GM12878 (cell line): ENCODE measurements at regions not wholly inside any gene's neighbourhood (a gene's known extent, or its start where the extent isn't known, plus 50 kb on each side); places are given as distances from the start of the nearest gene placed in this dataset.

Source experiments
- ATAC-seq: fragments of 200-7000 bp; cut with Tn5 transposase; 3 replicates; pipeline ENCODE4 v1.9.1; 2020; ENCODE audit warnings: mild to moderate bottlenecking, moderate library complexity
- BruUV-seq: library from RNA; stranded (reverse); fragments of 400-500 nt; replicated peaks from 2 replicates; lab custom pipeline; 2021; lab: Mats Ljungman, UMichigan
- CTCF ChIA-PET: fragments of 300-600 bp; sonication (Branson Sonifier 250); formaldehyde crosslinking; extraction: SDS; loops from one replicate; lab custom pipeline; 2021; ENCODE audit warnings: inconsistent platforms; lab: Yijun Ruan, JAX
- POLR2A ChIA-PET: fragments of 350-600 bp; formaldehyde crosslinking; extraction: SDS; loops from one replicate; lab custom pipeline; 2021; ENCODE audit warnings: inconsistent platforms; lab: Charles Lee
- RAD21 ChIA-PET: fragments of 300-600 bp; sonication (Branson Sonifier 250); formaldehyde crosslinking; loops from one replicate; lab custom pipeline; 2023; ENCODE audit warnings: antibody characterized with exemption; ENCODE audit not compliant: unreplicated experiment; lab: Charles Lee
- SMC1A ChIA-PET: fragments of 300-600 bp; sonication (Branson Sonifier 250); formaldehyde crosslinking; loops from one replicate; lab custom pipeline; 2023; ENCODE audit not compliant: unreplicated experiment, uncharacterized antibody; lab: Charles Lee
- DNase-seq: peaks from one replicate; pipeline ENCODE4 v3.0.0-alpha.2; 2011; ENCODE audit warnings: low read depth, low spot score
- FAIRE-seq: peaks from 3 replicates; lab custom pipeline; 2011; peaks lifted over from hg19 to GRCh38; lab: Jason Lieb, UNC
- H2AFZ ChIP-seq: 2 replicates; pipeline ENCODE4 v1.6.0; 2011; ENCODE audit warnings: low read depth, low read length, control low read depth; ENCODE audit not compliant: control insufficient read depth
- H3K27ac ChIP-seq: 2 replicates; pipeline ENCODE4 v1.5.1; 2011; ENCODE audit warnings: control low read depth; ENCODE audit not compliant: control insufficient read depth, insufficient read depth
- H3K27me3 ChIP-seq, 2 experiments: replicated peaks in 1 of 2; 2 replicates each; pipeline versions ENCODE4 v1.6.0 to v1.6.1; 2011; ENCODE audit warnings: low read length in 1 of 2; ENCODE audit not compliant: control insufficient read depth in 2 of 2, insufficient read depth in 2 of 2
- H3K36me3 ChIP-seq, 2 experiments: 2 replicates each; pipeline ENCODE4 v1.5.1; 2011; ENCODE audit warnings: low read length in 1 of 2; ENCODE audit not compliant: control insufficient read depth in 2 of 2, insufficient read depth in 2 of 2
- H3K4me1 ChIP-seq: 2 replicates; pipeline ENCODE4 v1.6.1; 2011; ENCODE audit warnings: mild to moderate bottlenecking, low read length, moderate library complexity, mixed read lengths; ENCODE audit not compliant: control insufficient read depth, insufficient read depth
- H3K4me2 ChIP-seq: 2 replicates; pipeline ENCODE4 v1.6.0; 2011; ENCODE audit warnings: control low read depth; ENCODE audit not compliant: control insufficient read depth, insufficient read depth
- H3K4me3 ChIP-seq: fragments of 200-600 bp; sonication (generic); 2 replicates; pipeline ENCODE4 v1.5.1; 2016
- H3K79me2 ChIP-seq: 2 replicates; pipeline ENCODE4 v1.6.0; 2011; ENCODE audit warnings: low read length; ENCODE audit not compliant: control insufficient read depth, insufficient read depth
- H3K9ac ChIP-seq: 2 replicates; pipeline ENCODE4 v1.8.0; 2011; ENCODE audit warnings: low read length, control low read depth, mixed read lengths; ENCODE audit not compliant: control insufficient read depth, insufficient read depth
- H3K9me3 ChIP-seq: replicated peaks from 3 replicates; pipeline ENCODE4 v1.5.1; 2011; ENCODE audit warnings: mild to moderate bottlenecking, low read length; ENCODE audit not compliant: control insufficient read depth, insufficient read depth
- H4K20me1 ChIP-seq: 2 replicates; pipeline ENCODE4 v1.6.0; 2011; ENCODE audit not compliant: control insufficient read depth, insufficient read depth
- ATF7 ChIP-seq: fragments of 450-650 bp; IDR thresholded peaks from 2 replicates; pipeline ENCODE4 v1.6.1; 2016; ENCODE audit warnings: low read depth, mild to moderate bottlenecking
- E2F4 ChIP-seq: IDR thresholded peaks from 2 replicates; pipeline ENCODE4 v1.6.1; 2012; ENCODE audit warnings: low read depth, low read length, improper control_type of control experiment
- IRF3 ChIP-seq: fragments of 450-650 bp; IDR thresholded peaks from 2 replicates; pipeline ENCODE4 v1.6.1; 2014; ENCODE audit warnings: mild to moderate bottlenecking
- PAX5 ChIP-seq: IDR thresholded peaks from 2 replicates; pipeline ENCODE4 v1.6.1; 2011; ENCODE audit warnings: low read depth, low read length, borderline replicate concordance
- RCOR1 ChIP-seq: conservative IDR thresholded peaks from 2 replicates; pipeline ENCODE4 v1.6.1; 2012; ENCODE audit warnings: low read depth, low read length, improper control_type of control experiment
- USF1 ChIP-seq: IDR thresholded peaks from 2 replicates; pipeline ENCODE4 v1.6.1; 2011; ENCODE audit warnings: borderline replicate concordance, low read depth, mild to moderate bottlenecking, moderate library complexity, mixed read lengths, low read length; ENCODE audit not compliant: insufficient read depth; ENCODE audit errors: extremely low read length
- YBX1 ChIP-seq: fragments of 450-650 bp; IDR thresholded peaks from 2 replicates; pipeline ENCODE4 v1.6.1; 2016; ENCODE audit warnings: antibody characterized with exemption
- YY1 ChIP-seq: IDR thresholded peaks from 2 replicates; pipeline ENCODE4 v1.6.1; 2011; ENCODE audit warnings: low read depth, mild to moderate bottlenecking, low read length
- ZBTB11 ChIP-seq: fragments of 450-650 bp; formaldehyde crosslinking; IDR thresholded peaks from 2 replicates; pipeline ENCODE4 v1.5.0; 2022; ENCODE audit warnings: mild to moderate bottlenecking, missing genetic modification characterization
- WGBS: methylation state at CpG from one replicate; pipeline ENCODE4 v1.1.6; 2016; ENCODE audit warnings: low lambda C conversion rate; ENCODE audit not compliant: insufficient replicate concordance, insufficient coverage; ENCODE audit errors: missing lambda C conversion rate; 5-methylcytosine and 5-hydroxymethylcytosine counted together
- in situ Hi-C: fragments of 300-500 bp; cut with MboI; formaldehyde crosslinking; loops from 9 replicates; pipeline ENCODE4 v1.14.3; 2018; ENCODE audit warnings: mixed read lengths
- intact Hi-C: fragments of 100-400 bp; cut with micrococcal nuclease; formaldehyde crosslinking; loops from one replicate; pipeline ENCODE4 v1.14.2; 2022; ENCODE audit not compliant: unreplicated experiment

- no peak for TF ChIP-seq IRF3
These were observed 528.2 kb upstream of the NRP1 start (continued) for GRCh38 chr10:33862536-33863105.

GRCh38 chr10:33861833-33862232 is 527.4 kb upstream of the NRP1 start:
- Histone ChIP-seq H3K4me3 (no peak overlapping the region), H3K79me2 (no peaks in the 10 kb centered on the region), H4K20me1 (no peaks in the 10 kb centered on the region), H3K9ac (no peak overlapping the region), H3K9me3 (no peaks in the 10 kb centered on the region), H3K36me3 (no peaks in the 10 kb centered on the region), H3K27me3 (no peaks in the 10 kb centered on the region), H3K4me2 (no peak overlapping the region), H2AFZ (no peak overlapping the region), H3K4me1 (no peaks in the 10 kb centered on the region), H3K27ac (no peak overlapping the region)
- in situ Hi-C loops = no loop called here
- ChIA-PET CTCF (no interaction called here), POLR2A (no interaction called here), SMC1A (interaction anchor here (1.0 to 3.3 kb wide), 2 partner anchors 11 to 17 kb away, joined by 3 to 15 read pairs; no protein-coding TSS in a partner anchor), RAD21 (interaction anchor here (1.0 to 1.6 kb wide), 2 partner anchors 530 to 676 kb away, joined by 3 read pairs; no protein-coding TSS in a partner anchor)
- intact Hi-C loops = no loop called here
- no peak for DNase-seq
- 50% methylated on average over 3 of the region's 3 CpGs for WGBS
- TF ChIP-seq ATF7 (no peak), E2F4 (no peak), RCOR1 (no peak), USF1 (no peak), PAX5 (no peak), YBX1 (no peak), ZBTB11 (CRISPR knock-in tag) (no peak), YY1 (no peak)
- BruUV-seq = no TSS peak
- FAIRE-seq = no peak
- ATAC-seq = peak; percentile 78
